Urothelium cell line (cell line): ENCODE measurements at regions not wholly inside any gene's neighbourhood (a gene's known extent, or its start where the extent isn't known, plus 50 kb on each side); places are given as distances from the start of the nearest gene placed in this dataset.

Experiments
- DNase-seq: peaks from one replicate; pipeline ENCODE4 v3.0.0; 2011; ENCODE audit warnings: low spot score, mixed read lengths
- FAIRE-seq: peaks from 2 replicates; lab custom pipeline; 2011; peaks lifted over from hg19 to GRCh38; lab: Jason Lieb, UNC

DNA sequence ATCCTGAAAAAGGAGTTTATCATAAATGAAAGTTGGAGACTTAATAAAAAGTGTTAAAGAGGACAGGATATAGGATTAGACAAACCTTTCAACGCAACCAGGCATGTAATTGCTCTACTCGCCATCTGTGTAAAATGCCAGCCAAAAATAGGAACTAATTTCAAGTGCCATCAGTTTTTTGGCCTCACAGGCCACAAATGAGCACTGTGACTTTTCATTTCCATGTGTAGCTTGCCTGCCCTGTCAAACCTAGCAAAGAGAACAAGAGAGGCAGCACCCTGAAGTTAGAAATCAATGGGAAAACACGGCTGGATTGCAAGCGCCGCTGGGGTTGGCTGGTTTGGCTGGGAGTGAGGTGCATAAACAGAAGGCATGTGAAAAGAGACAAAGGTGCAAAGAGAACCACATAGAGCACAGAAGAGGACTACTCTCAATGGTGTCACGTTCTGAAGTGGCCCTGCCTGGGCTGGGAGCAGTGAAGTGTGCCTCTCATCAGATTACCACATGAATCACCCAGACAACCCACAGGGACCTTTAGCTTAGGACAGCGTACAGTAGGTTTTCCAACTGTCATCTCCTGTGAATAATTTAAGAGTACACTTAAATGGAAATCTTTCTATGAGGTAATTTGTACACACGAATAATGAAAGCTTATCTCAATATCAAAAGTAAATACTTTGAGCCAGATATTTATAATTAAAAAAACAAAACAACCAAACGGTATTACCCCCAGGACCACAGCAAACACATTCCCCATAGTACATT is 78.0 kb upstream of the NHSL1 start:
- FAIRE-seq (no peak), DNase-seq (no peak)

DNA sequence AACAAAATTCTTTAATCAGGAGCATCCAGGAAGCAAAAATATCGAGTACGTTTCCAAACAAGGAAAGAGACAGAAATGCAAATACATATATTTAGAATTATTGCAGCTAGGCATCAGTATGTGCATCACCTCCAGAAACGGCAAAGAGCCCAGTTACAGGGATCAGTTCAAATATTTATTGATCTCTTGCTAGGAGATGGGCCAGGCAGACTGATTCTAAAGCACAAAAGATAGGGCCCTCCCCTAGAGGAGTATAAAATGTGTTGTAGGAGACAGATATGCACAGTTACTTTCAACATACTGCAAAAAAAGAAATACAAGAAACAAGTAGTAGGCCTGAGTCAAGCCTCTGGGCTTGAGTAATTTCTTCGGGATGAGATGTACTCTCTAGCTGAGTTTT is 80.7 kb upstream of the NHSL1 start:
- no peak for FAIRE-seq

DNA sequence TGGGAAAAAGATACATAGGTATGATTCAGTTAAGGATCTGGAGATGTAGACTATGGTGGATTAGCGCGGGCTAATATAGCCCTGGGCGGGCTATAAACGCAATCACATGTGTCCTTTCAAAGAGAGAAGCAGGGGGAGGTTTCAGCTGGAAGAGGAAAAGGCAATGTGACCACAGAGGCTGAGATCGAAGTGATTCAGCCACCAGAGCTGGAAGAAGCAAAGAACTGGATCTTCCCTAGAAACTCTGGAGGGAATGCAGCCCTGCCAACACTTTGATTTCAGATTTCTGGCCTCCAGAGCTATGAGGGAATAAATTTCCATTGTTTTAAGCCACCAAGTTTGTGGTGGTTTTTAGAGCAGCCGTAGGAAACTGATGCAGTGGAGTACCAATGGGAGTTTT is 81.5 kb upstream of the NHSL1 start:
- FAIRE-seq (no peak), DNase-seq (no peak)

More for the DNA sequence above, 80.7 kb upstream of the NHSL1 start:
- DNase-seq: no peak

DNA sequence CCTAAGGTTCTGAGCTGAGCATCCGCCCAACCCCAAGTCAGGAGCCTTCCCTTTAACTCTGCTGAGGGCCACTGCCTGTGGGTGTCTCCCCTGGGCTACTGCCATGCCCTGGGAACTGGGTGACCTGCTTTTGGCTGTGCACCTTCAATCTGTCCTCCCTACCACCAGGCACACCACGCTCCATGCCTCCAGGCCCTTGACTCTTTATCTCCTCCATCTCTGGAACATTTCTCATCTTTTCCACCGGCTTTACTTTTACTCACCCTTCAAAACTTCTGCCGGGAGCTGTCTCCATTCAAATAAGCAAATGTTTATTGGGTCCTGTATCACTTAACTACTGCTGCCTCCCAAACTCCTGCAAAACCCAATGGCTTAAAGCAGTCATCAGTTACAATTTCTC is 83.3 kb upstream of the NHSL1 start:
- FAIRE-seq (no peak), DNase-seq (no peak)

DNA sequence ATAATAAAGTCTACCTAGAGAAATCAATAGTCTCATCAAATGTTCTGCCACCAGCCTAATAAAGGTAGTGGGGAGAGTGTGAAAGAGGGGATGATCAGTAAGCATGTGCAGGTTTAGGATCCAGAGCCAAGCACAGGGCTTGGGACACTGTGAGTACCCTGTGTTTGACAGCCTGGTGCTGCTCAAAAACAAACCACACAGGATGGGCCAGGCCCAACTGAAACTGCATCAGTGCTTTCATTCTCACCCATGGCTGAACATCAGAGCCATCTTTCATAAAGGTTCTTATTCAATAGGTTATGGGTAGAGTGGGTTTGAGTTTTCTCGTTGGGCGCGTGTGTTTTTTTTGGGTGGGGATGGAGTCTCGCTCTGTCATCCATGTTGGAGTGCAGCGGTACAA is 87.3 kb upstream of the NHSL1 start:
- no peak for FAIRE-seq
- DNase-seq: no peak

DNA sequence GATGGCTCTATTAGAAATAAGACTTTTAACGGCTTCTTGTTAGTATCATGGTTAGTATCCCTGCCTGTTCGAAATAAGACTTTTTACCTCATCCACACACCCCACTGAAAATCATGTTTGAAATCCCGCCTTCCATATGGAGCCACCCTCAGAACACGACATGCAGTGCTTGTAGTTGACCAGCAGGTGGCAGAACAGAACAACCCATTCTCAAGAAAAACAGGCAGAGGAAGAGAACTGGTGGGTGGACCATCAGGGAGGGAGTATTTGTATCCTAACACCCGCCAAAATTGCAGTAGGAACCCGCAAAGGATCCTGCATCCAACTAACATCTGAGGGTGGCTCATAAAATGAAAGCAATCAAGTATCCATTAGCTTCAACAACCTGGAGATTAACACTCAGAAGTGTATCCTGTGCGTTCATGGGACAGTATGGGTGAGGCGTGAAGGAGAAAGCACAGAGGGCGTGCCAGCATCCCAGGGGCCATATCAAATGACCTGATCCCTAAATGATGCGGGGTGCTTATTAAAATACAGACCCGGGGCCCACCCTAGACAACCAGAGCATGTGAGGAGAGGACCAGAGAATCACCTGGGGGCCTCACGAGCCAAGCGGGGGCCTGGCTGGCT is 89.6 kb upstream of the NHSL1 start:
- DNase-seq (peak; percentile 72), FAIRE-seq (no peak)

DNA sequence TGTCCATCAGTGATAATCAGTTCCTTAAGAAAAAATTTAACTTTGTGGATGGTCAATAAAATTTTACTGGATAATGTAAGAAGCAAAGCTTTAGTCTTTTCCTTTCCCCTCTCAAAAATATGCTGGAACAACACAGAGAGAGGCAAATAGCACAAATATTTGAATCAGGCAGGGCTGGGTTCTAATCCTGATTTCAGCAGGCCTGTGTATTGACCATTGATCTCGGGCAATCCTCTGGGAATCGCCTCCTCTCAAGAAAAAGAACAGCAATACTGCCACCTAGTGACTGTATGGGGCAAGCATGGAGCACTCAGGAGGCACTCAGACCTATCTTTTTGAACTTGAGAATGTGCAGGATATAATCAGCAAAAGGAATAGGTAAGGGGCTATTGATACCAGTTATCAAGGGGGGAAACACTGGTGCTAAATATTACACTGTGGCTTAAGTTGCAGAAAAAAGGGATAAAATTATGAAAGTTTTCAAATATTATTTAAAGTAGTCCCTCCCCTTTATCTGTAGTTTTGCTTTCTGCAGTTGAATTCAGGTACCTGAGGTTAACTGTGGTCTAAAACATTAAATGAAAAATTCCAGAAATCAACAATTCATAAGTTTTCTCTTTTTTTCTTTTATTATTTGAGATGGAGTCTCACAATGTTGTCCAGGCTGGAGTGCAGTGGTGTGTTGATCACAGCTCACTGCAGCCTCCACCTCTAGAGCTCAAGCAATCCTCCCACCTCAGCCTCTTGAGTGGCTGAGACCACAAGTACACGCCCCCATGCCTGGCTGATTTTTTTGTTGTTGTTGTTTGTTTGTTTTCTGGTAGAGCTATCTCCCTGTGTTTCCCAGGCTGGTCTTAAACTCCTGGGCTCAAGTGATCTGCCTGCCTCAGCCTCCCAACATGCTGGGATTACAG is 91.8 kb upstream of the NHSL1 start:
- DNase-seq: peak; percentile 72
- FAIRE-seq: no peak

DNA sequence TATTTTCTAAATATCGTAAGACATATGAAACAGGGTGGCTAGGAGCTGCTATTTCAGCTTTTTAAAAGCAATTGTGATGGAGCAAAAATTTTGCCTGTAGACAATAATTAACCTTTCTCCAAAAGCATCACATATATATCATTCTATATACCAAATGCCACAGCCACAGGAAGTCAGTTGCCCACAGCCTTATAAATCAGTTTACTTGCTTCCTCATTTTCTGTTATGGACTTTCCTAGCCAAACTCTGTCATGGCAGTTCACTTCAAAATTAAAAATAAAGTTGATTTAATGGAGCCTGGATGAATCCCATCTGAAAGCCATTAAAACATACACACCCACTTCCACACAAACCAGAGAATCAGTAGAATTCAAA is 93.4 kb upstream of the NHSL1 start:
- DNase-seq (no peak), FAIRE-seq (no peak)

DNA sequence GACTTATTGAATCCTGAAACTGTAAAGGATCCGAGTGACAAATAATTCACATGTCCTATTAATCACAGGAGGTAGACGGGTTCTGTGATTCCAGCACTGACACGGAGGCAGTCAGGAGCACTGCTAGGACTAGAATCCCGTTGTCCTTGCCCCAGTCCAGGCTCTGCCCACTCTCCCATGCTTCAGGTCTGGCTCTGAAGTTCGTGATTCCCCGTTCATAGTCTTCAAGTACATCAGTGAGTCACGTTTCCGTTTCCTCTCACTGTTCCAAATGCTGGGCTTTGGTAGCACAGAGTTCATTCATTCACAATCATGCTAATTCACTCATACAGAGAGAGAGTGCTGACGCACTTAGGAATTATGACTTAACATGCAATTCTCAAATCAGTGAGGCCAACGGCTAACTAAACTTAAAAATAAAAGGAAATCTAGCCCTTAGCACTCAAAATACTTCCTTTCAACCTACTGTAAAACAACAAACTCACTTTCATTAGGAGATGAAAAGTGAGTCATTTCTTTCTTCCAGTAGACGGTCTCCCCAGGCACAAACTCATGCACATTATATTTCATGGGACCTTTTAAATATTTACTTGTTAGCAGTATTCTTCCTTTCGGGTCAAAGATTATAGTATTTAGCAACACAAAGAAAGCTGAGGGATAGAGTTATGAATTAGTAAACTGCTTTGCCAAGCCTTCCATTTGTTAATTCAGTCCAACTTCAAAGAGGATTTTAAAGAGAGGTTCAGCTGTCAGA is 94.0 kb upstream of the NHSL1 start:
- DNase-seq (peak; percentile 76), FAIRE-seq (no peak)

DNA sequence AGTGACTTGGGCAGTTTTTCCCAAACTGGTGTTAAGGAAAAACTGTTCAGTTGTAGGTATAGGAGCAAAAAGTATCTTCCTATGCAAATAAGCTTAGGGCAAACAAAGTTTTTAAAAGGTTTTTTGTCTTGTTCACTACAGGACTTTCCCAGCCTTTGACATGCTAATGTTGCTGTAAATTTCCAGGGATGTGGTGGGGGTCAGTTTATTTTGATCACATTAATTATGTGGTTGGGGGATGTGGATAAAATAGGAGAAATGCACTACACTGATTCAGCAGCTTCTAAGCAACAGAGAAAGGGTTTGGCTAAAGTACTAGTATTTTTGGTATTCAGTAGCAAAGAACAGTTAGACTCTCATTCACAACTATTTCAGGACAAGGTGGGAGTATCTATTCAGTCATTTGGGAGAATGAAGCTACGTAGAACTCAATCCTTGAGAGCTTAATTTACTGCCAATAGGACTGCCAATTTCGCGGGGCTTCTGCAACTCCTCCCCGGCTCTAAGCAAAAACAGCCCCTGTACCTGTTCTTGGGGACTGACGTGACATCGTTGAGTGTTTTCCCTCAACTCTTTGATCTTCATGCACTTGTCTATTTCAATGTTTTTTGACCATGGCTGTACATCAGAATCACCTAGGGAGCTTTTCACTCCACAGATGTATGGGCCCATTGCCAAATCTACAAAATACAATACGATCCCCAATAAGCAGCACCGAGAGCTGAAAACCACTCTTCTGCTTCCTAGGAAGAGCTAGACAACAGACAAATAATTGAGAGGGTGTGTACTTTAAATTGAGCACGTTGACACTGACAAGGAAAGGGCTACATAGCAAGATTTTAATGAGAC is 94.8 kb upstream of the NHSL1 start:
- FAIRE-seq (no peak), DNase-seq (no peak)

DNA sequence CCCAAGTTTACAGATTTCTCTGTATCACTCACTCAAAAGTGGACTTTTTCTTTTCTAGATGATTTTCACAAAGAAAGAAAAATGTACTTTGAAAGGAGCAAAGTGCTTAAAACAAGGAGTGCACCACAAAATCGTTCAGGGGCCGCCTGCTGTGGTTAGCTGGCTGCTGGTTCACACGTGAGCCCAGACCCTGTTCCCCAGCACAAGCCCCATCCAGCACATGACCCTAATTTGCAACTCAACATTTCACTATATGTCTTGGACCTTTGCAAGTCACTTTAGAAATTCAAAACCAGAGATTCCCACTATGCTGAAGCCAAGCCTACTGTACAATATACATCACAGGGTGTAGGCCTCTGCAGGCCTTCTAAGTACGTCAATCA is 95.5 kb upstream of the NHSL1 start:
- DNase-seq: no peak
- no peak for FAIRE-seq

DNA sequence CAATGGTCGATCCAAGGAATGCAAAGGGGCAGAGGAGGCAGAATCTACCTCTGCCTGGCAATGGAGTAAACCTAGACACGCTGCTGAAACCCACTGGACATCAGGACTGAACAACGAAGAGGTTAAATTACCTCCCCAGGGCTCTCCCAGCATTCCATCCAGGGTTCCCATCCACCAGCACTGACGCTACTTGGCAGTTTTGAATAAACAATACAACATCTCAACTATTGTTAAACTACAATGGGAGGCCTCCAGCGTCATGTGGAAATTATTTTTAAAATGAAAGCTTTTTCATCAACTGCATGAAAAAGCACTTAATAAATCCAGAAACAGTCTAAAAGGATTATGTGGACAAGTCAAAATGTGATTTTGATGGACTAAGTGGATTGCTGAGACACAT is 96.8 kb upstream of the NHSL1 start:
- FAIRE-seq: no peak
- no peak for DNase-seq

DNA sequence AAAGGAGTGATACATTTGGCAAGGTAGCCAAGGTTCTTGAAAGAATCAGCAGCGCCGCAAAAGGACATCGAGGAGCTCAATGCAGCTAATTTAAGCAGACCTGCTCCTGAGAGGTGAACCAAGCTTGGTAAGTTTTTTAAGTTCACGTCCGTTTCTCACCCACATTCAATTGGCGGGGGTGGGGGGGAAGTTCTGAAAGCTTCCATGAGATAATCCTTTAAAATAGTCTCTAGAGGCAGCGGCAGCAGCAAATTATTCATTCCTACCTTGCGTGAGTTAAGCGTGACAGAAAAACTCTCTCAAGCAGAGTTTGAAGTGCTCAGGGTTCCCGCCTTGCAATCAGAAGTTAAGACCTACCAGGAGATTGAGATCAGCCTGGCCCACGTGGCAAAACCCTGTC is 97.3 kb upstream of the NHSL1 start:
- DNase-seq (no peak), FAIRE-seq (no peak)

DNA sequence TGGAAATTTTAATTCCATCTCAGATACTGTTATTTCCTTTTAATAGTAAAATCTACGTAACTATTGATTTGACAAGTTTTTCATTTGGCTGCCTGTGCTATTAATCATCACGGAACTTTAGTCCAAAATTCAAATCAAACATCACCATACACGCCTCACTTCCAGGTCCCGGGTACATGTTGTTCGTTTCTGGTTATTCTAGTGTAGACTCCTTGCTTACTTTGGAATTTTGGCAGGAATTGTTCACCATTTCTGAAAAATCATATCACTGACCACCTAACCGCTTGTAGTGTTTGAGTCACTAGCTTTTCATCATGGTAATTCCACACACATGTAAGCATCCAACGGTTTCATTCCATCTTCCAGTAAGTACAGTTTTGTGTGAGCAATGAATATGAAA is 98.0 kb upstream of the NHSL1 start:
- DNase-seq (no peak), FAIRE-seq (no peak)

DNA sequence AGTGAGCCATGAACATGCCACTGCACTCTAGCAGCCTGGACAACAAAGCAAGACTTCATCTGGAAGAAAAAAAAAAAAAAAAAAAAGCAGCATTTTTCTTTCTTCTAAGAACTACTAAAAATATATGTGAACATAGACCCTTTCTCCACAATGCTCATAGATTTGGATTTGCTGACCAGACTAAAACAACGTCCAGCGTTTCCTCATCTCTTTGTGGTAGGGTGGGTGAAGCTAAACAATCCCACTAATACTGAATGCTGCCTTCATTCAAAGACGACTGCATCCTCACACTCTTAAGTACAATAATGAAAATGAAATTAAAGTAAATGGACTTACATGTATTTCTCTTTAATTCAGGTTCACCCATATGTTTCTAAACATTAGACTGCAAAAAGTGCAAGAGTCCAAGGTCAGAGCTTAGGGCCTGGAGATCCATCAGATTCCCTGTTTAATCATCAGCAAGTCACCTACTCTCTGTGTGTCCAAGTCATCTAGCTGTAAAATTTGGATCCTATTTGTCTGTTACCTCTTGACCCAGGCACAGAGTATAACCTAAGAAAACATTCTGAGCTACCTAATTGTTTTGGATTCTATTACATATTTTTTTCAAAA is 99.4 kb upstream of the NHSL1 start:
- no peak for FAIRE-seq
- DNase-seq: no peak

DNA sequence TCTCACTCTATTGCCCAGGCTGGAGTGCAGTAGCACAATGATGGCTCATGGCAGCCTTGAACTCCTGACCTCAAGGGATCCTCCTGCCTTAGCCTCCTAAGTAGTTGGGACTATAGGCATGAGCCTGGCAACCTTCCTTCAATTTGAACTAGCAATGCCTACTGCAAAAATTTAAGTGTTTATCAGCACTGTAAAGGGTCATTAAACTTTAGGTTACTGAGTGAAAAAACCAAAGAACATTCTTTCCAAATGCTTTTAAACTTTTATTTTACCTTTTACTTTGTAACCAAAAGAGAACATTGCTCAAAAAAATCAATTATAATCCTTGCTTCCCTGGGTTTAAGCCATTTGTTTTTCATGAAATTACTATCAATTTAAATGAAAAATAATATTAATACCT is 101.0 kb upstream of the NHSL1 start:
- DNase-seq (no peak), FAIRE-seq (no peak)

DNA sequence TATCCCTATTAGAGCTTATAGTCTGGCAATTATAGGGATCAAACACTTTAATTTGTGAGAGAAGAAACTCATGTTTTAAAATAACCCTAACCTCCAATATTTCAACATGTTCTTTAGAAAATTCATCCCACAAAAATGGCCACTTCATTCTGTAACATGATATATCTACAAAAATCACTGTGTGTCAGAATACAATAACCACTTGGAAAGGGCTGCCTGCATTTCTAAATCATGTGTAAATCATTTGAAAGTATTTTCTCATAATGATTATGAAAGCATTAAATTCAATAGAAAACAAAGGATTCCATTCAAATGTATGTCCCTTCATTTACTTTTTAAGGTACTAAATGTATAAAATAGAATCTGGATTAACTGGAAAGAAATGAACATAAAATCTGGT is 101.4 kb upstream of the NHSL1 start:
- DNase-seq (no peak), FAIRE-seq (no peak)

DNA sequence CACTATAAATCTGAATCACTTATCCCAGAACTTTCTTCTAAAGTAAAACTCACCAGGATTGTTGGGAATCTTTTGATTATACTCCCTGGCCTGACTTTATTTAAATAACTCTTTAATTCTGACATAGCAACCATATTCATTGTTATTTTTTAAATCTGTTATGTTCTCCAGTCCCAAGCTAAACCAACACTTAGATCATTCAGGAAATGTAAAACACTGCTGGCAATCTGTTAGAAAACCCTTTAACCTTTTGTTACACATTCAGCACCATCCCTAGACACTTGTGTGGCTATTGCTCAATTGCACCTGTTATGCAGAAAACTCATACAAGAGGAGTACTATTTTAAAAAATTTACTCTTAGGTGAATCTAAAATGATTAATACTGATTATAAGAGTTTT is 101.8 kb upstream of the NHSL1 start:
- FAIRE-seq: no peak
- no peak for DNase-seq

DNA sequence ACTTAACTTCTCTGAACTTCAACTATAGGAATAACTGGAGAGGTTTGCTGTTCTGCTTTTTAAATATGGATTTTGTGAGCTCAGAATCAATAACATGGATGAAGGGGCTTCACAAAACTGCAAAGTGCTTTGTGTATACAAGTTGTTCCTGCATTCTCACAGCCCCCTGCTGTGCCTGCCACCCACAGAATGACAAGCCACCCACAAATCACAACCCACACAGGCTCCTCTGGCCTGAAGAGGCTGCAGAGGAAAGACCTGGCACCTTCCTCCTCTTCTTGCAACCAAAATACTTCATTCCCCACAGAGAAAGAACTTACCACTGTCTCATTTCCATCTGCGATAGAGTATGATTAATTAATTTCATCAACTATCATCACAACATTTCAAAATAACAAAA is 106.7 kb upstream of the NHSL1 start:
- FAIRE-seq: no peak
- no peak for DNase-seq
